AG04450 (cell line): ENCODE measurements at regions not wholly inside any gene's neighbourhood (a gene's known extent, or its start where the extent isn't known, plus 50 kb on each side); places are given as distances from the start of the nearest gene placed in this dataset.

ENCODE experiments used
- CTCF ChIA-PET: fragments of 300-600, 350-600 bp; formaldehyde crosslinking; extraction: SDS; loops from one replicate; lab custom pipeline; 2022; ENCODE audit warnings: antibody characterized with exemption, inconsistent platforms; lab: Charles Lee
- POLR2A ChIA-PET: fragments of 350-600 bp; formaldehyde crosslinking; extraction: SDS; loops from one replicate; lab custom pipeline; 2021; ENCODE audit warnings: antibody characterized with exemption, inconsistent platforms; lab: Yijun Ruan, JAX
- DNase-seq: peaks from one replicate; pipeline ENCODE4 v3.0.0-alpha.2; 2011; ENCODE audit warnings: low read depth, low spot score
- H3K27ac ChIP-seq: one replicate; pipeline ENCODE4 v1.5.1; 2012; ENCODE audit warnings: low read depth, low read length, control low read depth
- H3K27me3 ChIP-seq: one replicate; pipeline ENCODE4 v1.6.0; 2012; ENCODE audit warnings: low read length; ENCODE audit not compliant: control insufficient read depth, insufficient read depth
- H3K4me3 ChIP-seq: 2 replicates; pipeline ENCODE4 v1.5.1; 2011; ENCODE audit warnings: mild to moderate bottlenecking, low read depth, low read length, control low read depth
- H3K9me3 ChIP-seq: 2 replicates; pipeline ENCODE4 v1.5.1; 2012; ENCODE audit warnings: low read length; ENCODE audit not compliant: control insufficient read depth, insufficient read depth
- CTCF ChIP-seq: IDR thresholded peaks from 2 replicates; pipeline ENCODE4 v1.5.1; 2011; ENCODE audit warnings: low read depth, low read length, control low read depth, inconsistent platforms

GRCh38 chr2:8157621-8158430 lies 524.0 kb upstream of the ID2 start:
- ChIA-PET CTCF (interaction anchor here (0.6 kb wide), 1 partner anchor 158 kb away, joined by 4 read pairs; no protein-coding TSS in a partner anchor), POLR2A (no interaction called here)
- no peak for DNase-seq
- Histone ChIP-seq H3K27ac (no peak overlapping the region), H3K27me3 (no peaks in the 10 kb centered on the region), H3K4me3 (no peak overlapping the region), H3K9me3 (peaks cover 3% of the 10 kb centered on the region)
- no peak for TF ChIP-seq CTCF

- ChIA-PET POLR2A (no interaction called here), CTCF (no interaction called here)
- H3K9me3 ChIP-seq = peaks cover 3% of the 10 kb centered on the region
- no peak overlapping the region for H3K4me3 ChIP-seq
- no peak for TF ChIP-seq CTCF
- no peak for DNase-seq
- H3K27ac ChIP-seq = no peak overlapping the region
- no peaks in the 10 kb centered on the region for H3K27me3 ChIP-seq
Observed at GRCh38 chr2:8158711-8159110, 523.1 kb upstream of the ID2 start.

GRCh38 chr2:8159211-8159965 lies 522.5 kb upstream of the ID2 start:
- ChIA-PET CTCF (no interaction called here), POLR2A (no interaction called here)
- H3K27ac ChIP-seq = no peak overlapping the region
- no peak for TF ChIP-seq CTCF
- H3K4me3 ChIP-seq = no peak overlapping the region
- no peaks in the 10 kb centered on the region for H3K27me3 ChIP-seq
- H3K9me3 ChIP-seq = peaks cover 3% of the 10 kb centered on the region
- DNase-seq = no peak

GRCh38 chr2:8159966-8160603 lies 521.8 kb upstream of the ID2 start:
- TF ChIP-seq CTCF = no peak
- POLR2A ChIA-PET = no interaction called here
- no peak for DNase-seq
- Histone ChIP-seq H3K4me3 (no peak overlapping the region), H3K9me3 (peaks cover 3% of the 10 kb centered on the region), H3K27ac (no peak overlapping the region), H3K27me3 (no peaks in the 10 kb centered on the region)
- CTCF ChIA-PET = no interaction called here
